ENCODE measurements at regions not wholly inside any gene's neighbourhood (a gene's known extent, or its start where the extent isn't known, plus 50 kb on each side); places are given as distances from the start of the nearest gene placed in this dataset.

DNA sequence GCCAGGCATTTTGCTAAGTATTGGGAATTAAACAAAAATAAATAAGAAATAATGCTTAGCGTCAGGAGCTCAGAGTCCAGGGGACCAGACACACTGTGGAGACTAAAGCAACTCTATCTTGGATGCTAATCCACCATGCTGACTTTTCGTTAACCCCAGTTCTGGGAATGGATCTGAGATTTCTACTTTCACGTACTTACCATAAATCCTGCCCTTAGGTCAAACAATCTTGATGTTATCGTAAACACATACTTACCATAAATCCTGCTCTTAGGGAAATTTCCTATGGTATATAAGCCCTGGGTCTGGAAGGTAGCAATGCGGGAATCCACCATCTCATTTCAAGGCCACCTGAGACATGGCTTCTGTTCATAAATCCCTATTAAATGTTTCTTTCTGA lies 204.5 kb upstream of the IGFBP7 start:
- CTCF ChIA-PET, result no interaction called here
- FAIRE-seq (no peak), DNase-seq (ENCODE audit: low read depth, low spot score) (no peak)
- TF ChIP-seq GATA2 (IDR thresholded peaks at IDR 0.05; ENCODE audit: insufficient read depth, insufficient read length, low read depth, low read length), result no peak
- no peak for TF ChIP-seq POLR2AphosphoS5 (IDR thresholded peaks at IDR 0.05; ENCODE audit: insufficient read depth, low read depth, low read length)
- TF ChIP-seq EZH2 (IDR thresholded peaks at IDR 0.05; ENCODE audit: borderline replicate concordance, low read depth, low read length, severe bottlenecking), result no peak
- TF ChIP-seq CTCF (IDR thresholded peaks at IDR 0.05; ENCODE audit: extremely low read depth in 1 of 2, insufficient read depth in 1 of 2, low read depth in 1 of 2, low read length in 2 of 2), result no peak
- no peak for TF ChIP-seq MYC (IDR thresholded peaks at IDR 0.05; ENCODE audit: low read depth, low read length)
- H3K4me3 ChIP-seq (replicated peaks in 1 of 3; ENCODE audit: insufficient read depth in 1 of 3, low read depth in 1 of 3, low read length in 3 of 3), result no peak overlapping the region
- intact Hi-C loops (cut with micrococcal nuclease), result no loop called here
- H4K20me1 ChIP-seq (replicated peaks; ENCODE audit: control insufficient read depth, extremely low read depth, insufficient read depth, low read length), result no peaks in the 10 kb centered on the region
- H3K9ac ChIP-seq (replicated peaks; ENCODE audit: extremely low read depth, insufficient read depth, low read length), result no peak overlapping the region
- no peaks in the 10 kb centered on the region for H3K36me3 ChIP-seq (ENCODE audit: control insufficient read depth in 2 of 2, extremely low read depth in 1 of 2, insufficient read depth in 2 of 2, low read length in 2 of 2)
- H3K9me1 ChIP-seq (replicated peaks; ENCODE audit: control insufficient read depth, extremely low read depth, insufficient read depth, low read length), result no peaks in the 10 kb centered on the region
- no peaks in the 10 kb centered on the region for H3K4me1 ChIP-seq (ENCODE audit: control insufficient read depth, extremely low read depth, insufficient read depth, low read length)
- H3K27ac ChIP-seq (ENCODE audit: insufficient read depth, low read depth, low read length), result no peak overlapping the region
- BruUV-seq (replicated peaks), result no TSS peak
- H2AFZ ChIP-seq (ENCODE audit: low read depth, low read length), result no peak overlapping the region
- H3K27me3 ChIP-seq (ENCODE audit: control insufficient read depth in 2 of 2, insufficient read depth in 2 of 2, low read length in 2 of 2), result no peaks in the 10 kb centered on the region
- no peak overlapping the region for H3K4me2 ChIP-seq (ENCODE audit: insufficient read depth, low read length)
- POLR2A ChIA-PET, result no interaction called here
- no peaks in the 10 kb centered on the region for H3K79me2 ChIP-seq (ENCODE audit: control insufficient read depth, insufficient read depth, low read length)
- no peaks in the 10 kb centered on the region for H3K9me3 ChIP-seq (replicated peaks; ENCODE audit: control insufficient read depth, insufficient read depth, low read length)
- dilution Hi-C loops (cut with MboI; ENCODE audit: extremely low pct_ligation_motif_present, low sequenced_read_pairs), result no loop called here

DNA sequence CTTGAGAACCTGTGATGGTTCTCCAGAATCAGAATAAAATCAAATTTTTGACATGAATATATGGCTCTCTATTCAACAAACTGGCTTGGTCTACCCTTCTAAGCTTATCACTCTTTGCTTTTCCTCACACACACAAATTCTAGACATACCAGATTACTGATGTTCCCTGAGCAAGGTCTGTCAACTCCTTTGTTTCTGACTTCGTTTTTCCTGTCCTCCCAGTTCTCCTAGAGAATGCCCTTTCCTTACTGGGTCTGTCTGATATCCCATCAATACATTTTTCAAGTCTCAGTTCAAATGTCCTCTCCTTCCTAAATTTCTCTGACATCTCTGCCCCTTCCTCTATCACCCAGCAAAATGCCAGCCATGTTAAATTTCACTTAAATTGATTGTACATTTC lies 202.1 kb upstream of the IGFBP7 start:
- H3K9me1 ChIP-seq (replicated peaks; ENCODE audit: control insufficient read depth, extremely low read depth, insufficient read depth, low read length), result no peaks in the 10 kb centered on the region
- CTCF ChIA-PET, result no interaction called here
- no peaks in the 10 kb centered on the region for H3K27me3 ChIP-seq (ENCODE audit: control insufficient read depth in 2 of 2, insufficient read depth in 2 of 2, low read length in 2 of 2)
- DNase-seq (ENCODE audit: low read depth, low spot score), result no peak
- no peak overlapping the region for H3K4me2 ChIP-seq (ENCODE audit: insufficient read depth, low read length)
- no peaks in the 10 kb centered on the region for H4K20me1 ChIP-seq (replicated peaks; ENCODE audit: control insufficient read depth, extremely low read depth, insufficient read depth, low read length)
- H3K36me3 ChIP-seq (ENCODE audit: control insufficient read depth in 2 of 2, extremely low read depth in 1 of 2, insufficient read depth in 2 of 2, low read length in 2 of 2), result no peaks in the 10 kb centered on the region
- H3K27ac ChIP-seq (ENCODE audit: insufficient read depth, low read depth, low read length), result no peak overlapping the region
- H3K4me1 ChIP-seq (ENCODE audit: control insufficient read depth, extremely low read depth, insufficient read depth, low read length), result no peaks in the 10 kb centered on the region
- no peak overlapping the region for H2AFZ ChIP-seq (ENCODE audit: low read depth, low read length)
- no TSS peak for BruUV-seq (replicated peaks)
- POLR2A ChIA-PET, result no interaction called here
- H3K9me3 ChIP-seq (replicated peaks; ENCODE audit: control insufficient read depth, insufficient read depth, low read length), result no peaks in the 10 kb centered on the region
- no peaks in the 10 kb centered on the region for H3K79me2 ChIP-seq (ENCODE audit: control insufficient read depth, insufficient read depth, low read length)
- FAIRE-seq, result no peak
- H3K9ac ChIP-seq (replicated peaks; ENCODE audit: extremely low read depth, insufficient read depth, low read length), result no peak overlapping the region
- no peak for TF ChIP-seq JUN (IDR thresholded peaks at IDR 0.05; ENCODE audit: borderline replicate concordance, insufficient read depth, insufficient read length, low read depth)
- TF ChIP-seq GATA2 (IDR thresholded peaks at IDR 0.05; ENCODE audit: insufficient read depth, insufficient read length, low read depth, low read length), result no peak
- no peak for TF ChIP-seq CTCF (IDR thresholded peaks at IDR 0.05; ENCODE audit: extremely low read depth in 1 of 2, insufficient read depth in 1 of 2, low read depth in 1 of 2, low read length in 2 of 2)
- TF ChIP-seq FOS (IDR thresholded peaks at IDR 0.05; ENCODE audit: borderline replicate concordance, insufficient read depth, low read length), result no peak
- no peak for TF ChIP-seq POLR2A (IDR thresholded peaks at IDR 0.05; ENCODE audit: low read depth, low read length)
- no peak for TF ChIP-seq EZH2 (IDR thresholded peaks at IDR 0.05; ENCODE audit: borderline replicate concordance, low read depth, low read length, severe bottlenecking)
- intact Hi-C loops (cut with micrococcal nuclease), result no loop called here
- dilution Hi-C loops (cut with MboI; ENCODE audit: extremely low pct_ligation_motif_present, low sequenced_read_pairs), result no loop called here
- no peak overlapping the region for H3K4me3 ChIP-seq (replicated peaks in 1 of 3; ENCODE audit: insufficient read depth in 1 of 3, low read depth in 1 of 3, low read length in 3 of 3)

Measured in endothelial cell of umbilical vein (primary cell).